ENCODE measurements at regions not wholly inside any gene's neighbourhood (a gene's known extent, or its start where the extent isn't known, plus 50 kb on each side); places are given as distances from the start of the nearest gene placed in this dataset.
"Not testable (repeated sequence)": the region's sequence is repeated elsewhere in the genome, so short reads cannot be mapped to it uniquely, and the experiment has no call there.

DNA sequence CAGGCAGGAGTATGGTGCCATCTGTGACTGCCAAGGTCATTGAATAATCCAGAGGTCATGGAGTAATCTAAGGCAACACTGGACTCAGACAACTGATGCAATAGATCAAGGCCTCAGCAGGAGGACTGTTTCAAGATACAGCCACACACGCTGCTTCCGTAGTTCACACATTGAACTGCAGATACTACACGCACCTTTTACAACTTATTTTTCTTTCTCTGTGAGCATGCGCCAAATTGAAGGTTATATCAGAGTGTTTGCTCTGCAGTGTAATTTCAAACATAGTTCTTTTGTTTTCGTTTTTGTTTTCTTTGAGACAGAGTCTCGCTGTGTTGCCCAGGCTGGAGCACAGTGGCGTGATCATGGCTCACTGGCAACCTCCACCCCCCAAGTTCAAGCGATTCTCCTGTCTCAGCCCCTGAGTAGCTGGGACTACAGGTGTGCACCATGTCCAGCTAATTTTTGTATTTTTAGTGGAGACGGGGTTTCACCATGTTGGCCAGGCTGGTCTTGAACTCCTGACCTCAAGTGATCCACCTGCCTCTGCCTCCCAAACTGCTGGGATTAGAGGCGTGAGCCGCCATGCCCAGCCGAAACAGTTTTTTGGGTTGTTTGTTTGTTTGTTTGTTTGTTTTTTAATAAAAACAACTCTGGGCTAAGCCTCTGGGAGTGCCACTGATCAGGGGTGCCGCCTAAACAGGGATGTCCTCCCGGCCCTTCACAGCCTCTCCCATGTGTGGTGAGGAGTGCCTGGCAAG, 96.6 kb upstream of the NAA20 start:
- Histone ChIP-seq H3K4me3 (ENCODE audit: control extremely low read depth in 1 of 5, extremely low read depth in 1 of 5, insufficient read depth in 1 of 5, low read depth in 2 of 5, low read length in 4 of 5) (no peak overlapping the region), H3K79me2 (ENCODE audit: control insufficient read depth, insufficient read depth, low read length) (no peaks in the 10 kb centered on the region), H3K9ac (ENCODE audit: low read length) (no peak overlapping the region), H4K20me1 (ENCODE audit: control insufficient read depth, insufficient read depth, low read length, poor library complexity, severe bottlenecking) (no peaks in the 10 kb centered on the region), H3K36me3 (replicated peaks in 1 of 2; ENCODE audit: control extremely low read depth in 1 of 2, control insufficient read depth in 1 of 2, extremely low read depth in 1 of 2, insufficient read depth in 2 of 2, low read length in 1 of 2) (no peaks in the 10 kb centered on the region), H3K27me3 (replicated peaks in 1 of 4; ENCODE audit: control extremely low read depth in 1 of 4, control insufficient read depth in 3 of 4, insufficient read depth in 4 of 4, low read length in 3 of 4) (no peaks in the 10 kb centered on the region), H3K9me3 (ENCODE audit: control extremely low read depth in 1 of 3, control insufficient read depth in 2 of 3, insufficient read depth in 1 of 3, low read length in 2 of 3) (no peaks in the 10 kb centered on the region), H2AFZ (ENCODE audit: insufficient read depth, low read depth, low read length, poor library complexity, severe bottlenecking) (no peak overlapping the region), H3K4me2 (replicated peaks; ENCODE audit: low read depth, low read length, poor library complexity, severe bottlenecking) (no peak overlapping the region), H3K27ac (ENCODE audit: low read length in 2 of 2) (no peak overlapping the region), H3K4me1 (ENCODE audit: control insufficient read depth in 2 of 2, insufficient read depth in 2 of 2, low read length in 2 of 2) (peaks cover 23 to 33% of the 10 kb centered on the region in 2 donors)
- whole genome bisulfite sequencing (ENCODE audit: insufficient coverage): 91% methylated on average over 7 of the region's 14 CpGs
- ChIA-PET POLR2A (no interaction called here), CTCF (no interaction called here)
- TF ChIP-seq, protein P1, sequence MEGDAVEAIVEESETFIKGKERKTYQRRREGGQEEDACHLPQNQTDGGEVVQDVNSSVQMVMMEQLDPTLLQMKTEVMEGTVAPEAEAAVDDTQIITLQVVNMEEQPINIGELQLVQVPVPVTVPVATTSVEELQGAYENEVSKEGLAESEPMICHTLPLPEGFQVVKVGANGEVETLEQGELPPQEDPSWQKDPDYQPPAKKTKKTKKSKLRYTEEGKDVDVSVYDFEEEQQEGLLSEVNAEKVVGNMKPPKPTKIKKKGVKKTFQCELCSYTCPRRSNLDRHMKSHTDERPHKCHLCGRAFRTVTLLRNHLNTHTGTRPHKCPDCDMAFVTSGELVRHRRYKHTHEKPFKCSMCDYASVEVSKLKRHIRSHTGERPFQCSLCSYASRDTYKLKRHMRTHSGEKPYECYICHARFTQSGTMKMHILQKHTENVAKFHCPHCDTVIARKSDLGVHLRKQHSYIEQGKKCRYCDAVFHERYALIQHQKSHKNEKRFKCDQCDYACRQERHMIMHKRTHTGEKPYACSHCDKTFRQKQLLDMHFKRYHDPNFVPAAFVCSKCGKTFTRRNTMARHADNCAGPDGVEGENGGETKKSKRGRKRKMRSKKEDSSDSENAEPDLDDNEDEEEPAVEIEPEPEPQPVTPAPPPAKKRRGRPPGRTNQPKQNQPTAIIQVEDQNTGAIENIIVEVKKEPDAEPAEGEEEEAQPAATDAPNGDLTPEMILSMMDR (IDR thresholded peaks at IDR 0.05): no peak
- no peak for TF ChIP-seq EZH2 (IDR thresholded peaks at IDR 0.05; ENCODE audit: borderline replicate concordance, insufficient read depth, low read depth, low read length, poor library complexity, severe bottlenecking)
- intact Hi-C loops (cut with micrococcal nuclease): no loop called here
- H3K9me3 Mint-ChIP-seq (ENCODE audit: insufficient read depth): no peaks in the 10 kb centered on the region
- no peak overlapping the region for H3K4me3 Mint-ChIP-seq
- H3K27ac Mint-ChIP-seq: no peak overlapping the region
- H3K4me1 Mint-ChIP-seq: peaks cover 21% of the 10 kb centered on the region
- DNase-seq: no peak
- no peak for ATAC-seq (ENCODE audit: low read depth)
- no peaks in the 10 kb centered on the region for H3K27me3 Mint-ChIP-seq

DNA sequence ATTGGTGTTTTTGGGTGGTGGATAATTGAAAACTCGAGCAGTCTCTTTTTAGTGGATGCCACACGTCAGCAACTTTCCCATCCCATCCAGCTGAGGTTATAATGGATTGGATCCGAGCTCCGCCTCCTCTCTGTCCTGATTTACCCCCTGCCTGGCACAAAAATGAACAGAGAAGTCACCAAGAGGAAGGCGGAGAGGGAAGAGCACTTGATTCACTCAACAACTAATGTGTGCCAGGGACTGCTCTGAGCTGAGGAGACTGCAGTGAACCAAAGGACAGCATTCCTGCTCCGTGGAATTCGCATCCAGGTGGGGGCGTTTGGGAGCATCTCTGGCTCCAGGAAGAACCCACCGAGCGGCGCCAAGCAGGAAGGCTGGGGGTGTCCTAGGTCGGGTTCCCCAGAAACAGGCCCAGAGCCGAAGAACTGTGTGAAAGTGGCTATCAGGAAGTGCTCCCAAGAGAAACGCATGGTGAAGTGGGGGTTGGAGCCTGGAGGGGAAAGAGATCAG, 95.8 kb upstream of the NAA20 start:
- CTCF ChIA-PET: interaction anchor here (1.7 kb wide), 1 partner anchor 73 kb away, joined by 5 read pairs; no protein-coding TSS in a partner anchor
- no peaks in the 10 kb centered on the region for H3K9me3 ChIP-seq (ENCODE audit: control extremely low read depth in 1 of 3, control insufficient read depth in 2 of 3, insufficient read depth in 1 of 3, low read length in 2 of 3)
- no peak for DNase-seq
- H3K4me3 ChIP-seq (ENCODE audit: control extremely low read depth in 1 of 5, extremely low read depth in 1 of 5, insufficient read depth in 1 of 5, low read depth in 2 of 5, low read length in 4 of 5): no peak overlapping the region
- H3K4me3 Mint-ChIP-seq: no peak overlapping the region
- 91% methylated on average over 12 of the region's 14 CpGs for WGBS (ENCODE audit: insufficient coverage)
- no peaks in the 10 kb centered on the region for H3K36me3 ChIP-seq (replicated peaks in 1 of 2; ENCODE audit: control extremely low read depth in 1 of 2, control insufficient read depth in 1 of 2, extremely low read depth in 1 of 2, insufficient read depth in 2 of 2, low read length in 1 of 2)
- intact Hi-C loops (cut with micrococcal nuclease): no loop called here
- H3K9ac ChIP-seq (ENCODE audit: low read length): no peak overlapping the region
- no peak overlapping the region for H3K27ac Mint-ChIP-seq
- POLR2A ChIA-PET: no interaction called here
- no peaks in the 10 kb centered on the region for H3K27me3 Mint-ChIP-seq
- H3K27ac ChIP-seq (ENCODE audit: low read length in 2 of 2): no peak overlapping the region
- no peaks in the 10 kb centered on the region for H3K9me3 Mint-ChIP-seq (ENCODE audit: insufficient read depth)
- no peaks in the 10 kb centered on the region for H4K20me1 ChIP-seq (ENCODE audit: control insufficient read depth, insufficient read depth, low read length, poor library complexity, severe bottlenecking)
- no peak overlapping the region for H3K4me2 ChIP-seq (replicated peaks; ENCODE audit: low read depth, low read length, poor library complexity, severe bottlenecking)
- peaks cover 14% of the 10 kb centered on the region for H3K4me1 Mint-ChIP-seq
- no peak overlapping the region for H2AFZ ChIP-seq (ENCODE audit: insufficient read depth, low read depth, low read length, poor library complexity, severe bottlenecking)
- no peaks in the 10 kb centered on the region for H3K79me2 ChIP-seq (ENCODE audit: control insufficient read depth, insufficient read depth, low read length)
- no peak for ATAC-seq (ENCODE audit: low read depth)
- TF ChIP-seq EZH2 (IDR thresholded peaks at IDR 0.05; ENCODE audit: borderline replicate concordance, insufficient read depth, low read depth, low read length, poor library complexity, severe bottlenecking): no peak
- TF ChIP-seq, protein P1 (IDR thresholded peaks at IDR 0.05): no peak
- no peaks in the 10 kb centered on the region for H3K27me3 ChIP-seq (replicated peaks in 1 of 4; ENCODE audit: control extremely low read depth in 1 of 4, control insufficient read depth in 3 of 4, insufficient read depth in 4 of 4, low read length in 3 of 4)
- peaks cover 20 to 25% of the 10 kb centered on the region in 2 donors for H3K4me1 ChIP-seq (ENCODE audit: control insufficient read depth in 2 of 2, insufficient read depth in 2 of 2, low read length in 2 of 2)

DNA sequence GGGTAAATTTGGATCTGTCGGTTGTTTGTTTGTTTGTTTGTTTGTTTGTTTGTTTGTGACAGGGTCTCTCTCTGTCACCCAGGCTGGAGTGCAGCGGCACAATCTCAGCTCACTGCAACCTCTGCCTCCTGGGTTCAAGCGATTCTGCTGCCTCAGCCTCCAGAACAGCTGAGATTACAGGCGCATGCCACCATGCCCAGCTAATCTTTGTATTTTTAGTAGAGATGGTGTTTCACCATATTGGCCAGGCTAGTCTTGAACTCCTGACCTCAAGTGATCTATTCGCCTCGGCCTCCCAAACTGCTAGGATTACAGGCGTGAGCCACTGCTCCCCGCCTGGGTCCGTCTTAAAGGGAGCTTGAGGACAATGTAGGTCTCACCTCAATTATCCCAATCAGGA, 95.3 kb upstream of the NAA20 start:
- H3K9ac ChIP-seq (ENCODE audit: low read length); H4K20me1 ChIP-seq (ENCODE audit: control insufficient read depth, insufficient read depth, low read length, poor library complexity, severe bottlenecking); ATAC-seq (ENCODE audit: low read depth); H3K4me3 ChIP-seq (ENCODE audit: control extremely low read depth in 1 of 5, extremely low read depth in 1 of 5, insufficient read depth in 1 of 5, low read depth in 2 of 5, low read length in 4 of 5); H3K9me3 Mint-ChIP-seq (ENCODE audit: insufficient read depth); H2AFZ ChIP-seq (ENCODE audit: insufficient read depth, low read depth, low read length, poor library complexity, severe bottlenecking); H3K27me3 ChIP-seq (replicated peaks in 1 of 4; ENCODE audit: control extremely low read depth in 1 of 4, control insufficient read depth in 3 of 4, insufficient read depth in 4 of 4, low read length in 3 of 4); H3K4me3 Mint-ChIP-seq; DNase-seq; POLR2A ChIA-PET; H3K4me2 ChIP-seq (replicated peaks; ENCODE audit: low read depth, low read length, poor library complexity, severe bottlenecking); H3K27me3 Mint-ChIP-seq; H3K9me3 ChIP-seq (ENCODE audit: control extremely low read depth in 1 of 3, control insufficient read depth in 2 of 3, insufficient read depth in 1 of 3, low read length in 2 of 3); H3K27ac ChIP-seq (ENCODE audit: low read length in 2 of 2); intact Hi-C loops (cut with micrococcal nuclease); H3K79me2 ChIP-seq (ENCODE audit: control insufficient read depth, insufficient read depth, low read length); H3K27ac Mint-ChIP-seq; H3K36me3 ChIP-seq (replicated peaks in 1 of 2; ENCODE audit: control extremely low read depth in 1 of 2, control insufficient read depth in 1 of 2, extremely low read depth in 1 of 2, insufficient read depth in 2 of 2, low read length in 1 of 2): not testable (repeated sequence)
- H3K4me1 ChIP-seq (ENCODE audit: control insufficient read depth in 2 of 2, insufficient read depth in 2 of 2, low read length in 2 of 2): peaks cover 20 to 21% of the 10 kb centered on the region in 2 donors
- CTCF ChIA-PET: interaction anchor here (1.7 kb wide), 1 partner anchor 73 kb away, joined by 5 read pairs; no protein-coding TSS in a partner anchor
- WGBS (ENCODE audit: insufficient coverage): 65% methylated on average over 4 of the region's 9 CpGs
- H3K4me1 Mint-ChIP-seq: peaks cover 12% of the 10 kb centered on the region
